Stomach (tissue), 8 donors: ENCODE measurements at regions not wholly inside any gene's neighbourhood (a gene's known extent, or its start where the extent isn't known, plus 50 kb on each side); places are given as distances from the start of the nearest gene placed in this dataset.

ENCODE experiments used
- DNase-seq, 2 donors: peaks; one replicate each; pipeline versions ENCODE4 v3.0.0 to v3.0.0-alpha.2; 2013 to 2019
- H3K27ac ChIP-seq, 5 donors: fragments of 200-600 bp in 4 of 5; sonication (generic) in 4 of 5; one replicate each; pipeline ENCODE4 v1.5.1; 2013 to 2019; ENCODE audit warnings: mild to moderate bottlenecking in 1 of 5, moderate library complexity in 1 of 5
- H3K27me3 ChIP-seq, 3 donors: fragments of 200-600 bp; sonication (generic); one replicate each; pipeline ENCODE4 v1.5.1; 2017 to 2019; ENCODE audit warnings: mixed run types in 1 of 3
- H3K36me3 ChIP-seq, 4 donors: fragments of 200-600 bp; sonication (generic); 1 replicate in 3 of 4; 2 replicates in 1 of 4; pipeline ENCODE4 v1.5.1; 2016 to 2019
- H3K4me1 ChIP-seq, 4 donors: fragments of 200-600 bp; sonication (generic); one replicate each; pipeline ENCODE4 v1.5.1; 2016 to 2019
- H3K4me3 ChIP-seq, 4 donors: fragments of 200-600 bp; sonication (generic) in 3 of 4; one replicate each; pipeline ENCODE4 v1.5.1; 2016 to 2019; ENCODE audit warnings: mild to moderate bottlenecking in 1 of 4
- H3K9me3 ChIP-seq, 4 donors: fragments of 200-600 bp; sonication (generic); one replicate each; pipeline ENCODE4 v1.5.1; 2016 to 2019
- EP300 ChIP-seq: sonication (generic); formaldehyde crosslinking; IDR thresholded peaks from one replicate; pipeline ENCODE4 v1.6.1; 2017; ENCODE audit warnings: antibody characterized with exemption
- POLR2A ChIP-seq, 4 donors: fragments of 450-650 bp; IDR thresholded peaks; one replicate each; pipeline ENCODE4 v1.6.1; 2016; ENCODE audit warnings: antibody characterized with exemption in 4 of 4, control low read depth in 2 of 4, mild to moderate bottlenecking in 1 of 4, moderate library complexity in 1 of 4
- POLR2AphosphoS5 ChIP-seq, 3 donors: sonication (generic); formaldehyde crosslinking; IDR thresholded peaks; one replicate each; pipeline ENCODE4 v1.6.1; 2016; ENCODE audit warnings: antibody characterized with exemption in 3 of 3
- WGBS, 5 donors: extraction: QIAGEN DNeasy Blood & Tissue Kit in 3 of 5; methylation state at CpG; one replicate each; pipeline versions ENCODE4 v1.1.5 to v1.1.7; 2013 to 2018; 5-methylcytosine and 5-hydroxymethylcytosine counted together
- intact Hi-C: fragments of 100-400 bp; cut with DNase I; formaldehyde crosslinking; loops from one replicate; pipeline ENCODE4 v1.15.1; 2023; ENCODE audit warnings: low total_unique reads
- TF ChIP-seq, protein P1 (sequence below), 7 experiments: fragments of 450-650 bp in 4 of 7; fragments of 200-600 bp in 3 of 7; sonication (generic) in 3 of 7; IDR thresholded peaks; one replicate each; pipeline ENCODE4 v1.5.1; 2016 to 2019; ENCODE audit warnings: antibody characterized with exemption in 7 of 7, control low read depth in 2 of 7, mild to moderate bottlenecking in 1 of 7
- donor health status: healthy with polysubstance abuse.
- donor health status: Bipolar disorder and iron deficiency.
- donor health status: healthy.

DNA sequence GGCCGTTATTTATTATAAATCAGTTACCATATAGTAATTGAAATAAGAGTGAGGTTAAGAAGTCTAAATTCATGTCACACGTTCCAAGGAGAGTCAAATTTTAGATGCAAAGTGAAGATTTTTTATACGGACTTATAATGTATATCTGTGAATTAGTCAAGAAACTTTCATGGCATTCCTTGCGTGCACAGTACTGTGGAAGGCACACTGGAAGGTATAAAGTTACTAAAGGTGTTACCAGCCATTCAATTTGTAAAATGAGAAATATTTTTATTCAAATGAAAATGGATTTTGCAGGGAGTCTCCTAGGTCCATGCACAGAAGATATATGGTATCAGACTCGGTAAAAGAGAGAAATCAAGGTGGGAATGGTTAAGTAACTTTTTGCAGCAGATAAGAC lies 408.1 kb upstream of the CTNND2 start:
- Histone ChIP-seq H3K27ac (no peak overlapping the region), H3K4me3 (no peak overlapping the region), H3K36me3 (no peaks in the 10 kb centered on the region), H3K9me3 (no peaks in the 10 kb centered on the region), H3K27me3 (no peaks in the 10 kb centered on the region), H3K4me1 (no peaks in the 10 kb centered on the region)
- intact Hi-C loops = no loop called here
- DNase-seq = no peak
- WGBS, 5 donors = 74 to 81% (median 80%) methylated on average over 5 of the region's 5 CpGs
- TF ChIP-seq EP300 (no peak), POLR2AphosphoS5 (IDR thresholded peaks at IDR 0.05) (no peak), POLR2A (IDR thresholded peaks at IDR 0.05) (no peak)
- TF ChIP-seq, protein P1, sequence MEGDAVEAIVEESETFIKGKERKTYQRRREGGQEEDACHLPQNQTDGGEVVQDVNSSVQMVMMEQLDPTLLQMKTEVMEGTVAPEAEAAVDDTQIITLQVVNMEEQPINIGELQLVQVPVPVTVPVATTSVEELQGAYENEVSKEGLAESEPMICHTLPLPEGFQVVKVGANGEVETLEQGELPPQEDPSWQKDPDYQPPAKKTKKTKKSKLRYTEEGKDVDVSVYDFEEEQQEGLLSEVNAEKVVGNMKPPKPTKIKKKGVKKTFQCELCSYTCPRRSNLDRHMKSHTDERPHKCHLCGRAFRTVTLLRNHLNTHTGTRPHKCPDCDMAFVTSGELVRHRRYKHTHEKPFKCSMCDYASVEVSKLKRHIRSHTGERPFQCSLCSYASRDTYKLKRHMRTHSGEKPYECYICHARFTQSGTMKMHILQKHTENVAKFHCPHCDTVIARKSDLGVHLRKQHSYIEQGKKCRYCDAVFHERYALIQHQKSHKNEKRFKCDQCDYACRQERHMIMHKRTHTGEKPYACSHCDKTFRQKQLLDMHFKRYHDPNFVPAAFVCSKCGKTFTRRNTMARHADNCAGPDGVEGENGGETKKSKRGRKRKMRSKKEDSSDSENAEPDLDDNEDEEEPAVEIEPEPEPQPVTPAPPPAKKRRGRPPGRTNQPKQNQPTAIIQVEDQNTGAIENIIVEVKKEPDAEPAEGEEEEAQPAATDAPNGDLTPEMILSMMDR (IDR thresholded peaks at IDR 0.05) = no peak

DNA sequence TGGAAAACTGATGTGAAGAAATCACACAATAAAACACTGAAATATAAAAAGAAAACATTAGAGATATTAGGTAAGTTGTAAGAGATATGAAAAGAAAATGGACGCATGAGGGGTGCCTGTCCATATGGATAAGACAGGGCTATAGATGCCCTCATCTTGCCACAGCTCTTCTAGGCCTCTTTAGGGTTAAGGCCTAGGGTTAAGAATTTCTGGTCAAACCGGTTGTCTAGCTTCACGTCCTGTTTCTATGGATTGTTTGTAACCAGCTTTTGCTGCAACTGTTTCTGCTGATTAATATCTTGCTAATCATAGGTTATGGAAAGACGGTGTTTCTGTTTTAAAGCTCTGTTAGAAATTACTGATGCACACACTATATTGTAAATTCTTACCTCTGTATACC lies 389.9 kb upstream of the CTNND2 start:
- intact Hi-C loops = no loop called here
- no peak for DNase-seq

DNA sequence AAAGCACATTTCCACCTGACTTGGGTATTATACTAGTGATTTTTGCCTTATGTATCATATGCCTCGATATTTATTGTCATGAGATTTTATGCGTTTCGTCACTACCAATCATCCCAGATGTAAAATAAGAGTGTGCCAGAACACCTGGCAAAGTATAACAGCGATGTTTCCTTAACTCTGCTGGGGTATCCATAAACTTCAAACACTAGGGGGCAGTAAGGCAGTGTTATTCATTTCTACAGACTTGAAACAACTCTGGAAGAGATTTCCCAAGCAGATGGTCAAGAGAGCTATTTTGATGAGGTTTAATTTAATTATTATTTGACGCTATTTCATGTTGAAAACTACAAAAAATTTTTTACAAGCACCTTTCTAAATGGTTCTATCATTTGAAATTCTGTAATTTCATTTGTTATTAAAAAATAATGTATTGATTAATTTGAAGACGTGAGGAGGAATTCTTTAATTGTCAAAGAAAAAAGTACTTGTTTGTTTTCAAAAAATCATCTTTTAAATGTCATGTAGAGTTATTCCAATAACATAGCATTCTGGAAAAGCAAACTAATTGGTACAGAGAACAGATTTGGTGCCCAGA lies 388.5 kb upstream of the CTNND2 start:
- 39 to 44% (median 40%) methylated on average over 6 of the region's 6 CpGs for WGBS, 5 donors
- intact Hi-C loops = no loop called here
- Histone ChIP-seq H3K27me3 (no peaks in the 10 kb centered on the region), H3K4me3 (no peak overlapping the region), H3K27ac (no peak overlapping the region), H3K4me1 (no peaks in the 10 kb centered on the region), H3K9me3 (peaks cover 0 to 9% (median 2%) of the 10 kb centered on the region in 4 donors), H3K36me3 (no peaks in the 10 kb centered on the region)
- TF ChIP-seq, protein P1 (IDR thresholded peaks at IDR 0.05) = no peak
- TF ChIP-seq POLR2A (IDR thresholded peaks at IDR 0.05) (no peak), EP300 (no peak), POLR2AphosphoS5 (IDR thresholded peaks at IDR 0.05) (no peak)
- DNase-seq = no peak

More for the DNA sequence above, 389.9 kb upstream of the CTNND2 start:
- WGBS, 5 donors = 67 to 80% (median 71%) methylated on average over 4 of the region's 4 CpGs
- Histone ChIP-seq H3K36me3 (no peaks in the 10 kb centered on the region), H3K27me3 (no peaks in the 10 kb centered on the region), H3K4me3 (no peak overlapping the region), H3K4me1 (no peaks in the 10 kb centered on the region), H3K27ac (no peak overlapping the region), H3K9me3 (peaks cover 0 to 9% (median 3%) of the 10 kb centered on the region in 4 donors)
- TF ChIP-seq POLR2A (IDR thresholded peaks at IDR 0.05) = no peak
- no peak for TF ChIP-seq POLR2AphosphoS5 (IDR thresholded peaks at IDR 0.05)
- TF ChIP-seq, protein P1 (IDR thresholded peaks at IDR 0.05) = no peak
- TF ChIP-seq EP300 = no peak

DNA sequence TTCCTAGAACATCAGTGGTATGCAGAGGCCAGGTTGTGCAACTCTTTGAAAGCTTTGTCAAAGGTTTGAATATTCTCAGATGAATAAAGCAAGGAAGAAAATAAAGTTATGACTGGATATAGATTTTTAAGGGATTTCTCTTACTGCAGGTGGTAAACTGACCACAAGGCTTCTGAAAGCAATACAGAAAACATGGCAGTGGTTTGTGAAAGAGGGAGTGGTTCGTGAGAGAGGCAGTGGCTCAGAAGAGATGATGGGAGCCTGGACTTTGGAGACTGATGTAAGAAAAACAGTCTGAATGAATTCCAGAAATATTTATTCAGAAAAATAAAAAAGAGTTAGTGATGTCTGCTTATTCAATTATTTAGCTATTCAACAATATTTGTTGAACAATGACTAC lies 380.4 kb upstream of the CTNND2 start:
- 55 to 76% (median 63%) methylated on average over 1 of the region's 1 CpG for WGBS, 5 donors
- no peaks in the 10 kb centered on the region for H3K27me3 ChIP-seq
- DNase-seq = no peak
- TF ChIP-seq POLR2AphosphoS5 (IDR thresholded peaks at IDR 0.05) = no peak
- TF ChIP-seq, protein P1 (IDR thresholded peaks at IDR 0.05) = no peak
- no peak for TF ChIP-seq EP300
- no peak for TF ChIP-seq POLR2A (IDR thresholded peaks at IDR 0.05)
- H3K4me3 ChIP-seq = no peak overlapping the region
- H3K27ac ChIP-seq = no peak overlapping the region
- no peaks in the 10 kb centered on the region for H3K4me1 ChIP-seq
- intact Hi-C loops = no loop called here
- no peaks in the 10 kb centered on the region for H3K36me3 ChIP-seq
- H3K9me3 ChIP-seq = no peaks in the 10 kb centered on the region
